ENCODE measurements at regions not wholly inside any gene's neighbourhood (a gene's known extent, or its start where the extent isn't known, plus 50 kb on each side); places are given as distances from the start of the nearest gene placed in this dataset.

GRCh38 chr12:75631831-75632230 is 120.4 kb upstream of the KRR1 start:
- Histone ChIP-seq H2AFZ (ENCODE audit: low read depth, low read length) (0 out of 2 replicates have a peak overlapping the region, but pooled peaks have one; percentile 1), H3K27ac (ENCODE audit: extremely low read depth, low read depth, low read length) (no peak overlapping the region), H3K4me3 (no peak overlapping the region), H3K36me3 (ENCODE audit: control insufficient read depth, insufficient read depth, low read length) (no peaks in the 10 kb centered on the region), H3K9me3 (replicated peaks; ENCODE audit: control insufficient read depth, insufficient read depth, low read depth, low read length) (no peaks in the 10 kb centered on the region), H4K20me1 (replicated peaks; ENCODE audit: control insufficient read depth, insufficient read depth, low read length) (no peaks in the 10 kb centered on the region), H3K9ac (ENCODE audit: insufficient read depth in 1 of 2, low read depth in 2 of 2, low read length in 2 of 2) (no peak overlapping the region), H3K4me2 (ENCODE audit: insufficient read depth, low read length) (no peak overlapping the region), H3K9me1 (ENCODE audit: control insufficient read depth, insufficient read depth, low read length) (no peaks in the 10 kb centered on the region), H3K79me2 (ENCODE audit: control insufficient read depth, insufficient read depth, low read length) (no peaks in the 10 kb centered on the region), H3K27me3 (ENCODE audit: control insufficient read depth in 2 of 2, insufficient read depth in 2 of 2, low read length in 2 of 2) (no peaks in the 10 kb centered on the region), H3K4me1 (replicated peaks in 1 of 2; ENCODE audit: control insufficient read depth in 2 of 2, insufficient read depth in 2 of 2, low read length in 2 of 2) (peaks cover 0 to 14% of the 10 kb centered on the region in 2 experiments; a peak in 3 of 5 replicates)
- ATAC-seq (no peak), FAIRE-seq (no peak), DNase-seq (ENCODE audit: extremely low read depth in 1 of 4, low spot score in 3 of 4) (no peak)
- intact Hi-C loops (cut with micrococcal nuclease), result no loop called here
- in situ Hi-C loops (cut with MboI), result no loop called here
- ChIA-PET POLR2A (no interaction called here), CTCF (ENCODE audit: low intra/inter-chr PET ratio) (no interaction called here)
- WGBS (ENCODE audit: insufficient coverage, low coverage, missing lambda C conversion rate), result 38% methylated on average over 5 of the region's 5 CpGs
- no TSS peak for BruUV-seq (replicated peaks)
- no peak for TF ChIP-seq OTX1 (CRISPR knock-in tag; IDR thresholded peaks at IDR 0.05)
- TF ChIP-seq ZNF316 (IDR thresholded peaks at IDR 0.05), result peak; percentile 22; the same call in 1 of the 2 replicates

DNA sequence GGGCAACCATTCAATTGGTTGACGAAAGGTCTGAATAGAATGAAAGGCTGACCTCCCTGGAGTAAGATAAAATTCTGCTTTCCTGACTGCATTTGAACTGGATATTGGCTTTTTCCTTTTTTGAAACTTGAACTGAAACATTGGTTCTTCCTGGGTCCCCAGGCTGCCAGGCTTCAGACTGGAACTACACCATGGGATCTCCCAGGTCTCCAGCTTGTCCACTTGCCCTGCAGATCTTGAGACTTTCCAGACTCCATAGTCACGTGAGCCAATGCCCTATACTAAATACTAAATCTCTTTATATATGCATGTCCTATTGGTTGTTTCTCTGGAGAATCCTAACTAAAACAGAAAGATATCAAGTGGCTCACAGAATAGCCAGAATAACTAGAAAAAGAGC is 118.7 kb upstream of the KRR1 start:
- Histone ChIP-seq H3K4me1 (replicated peaks in 1 of 2; ENCODE audit: control insufficient read depth in 2 of 2, insufficient read depth in 2 of 2, low read length in 2 of 2) (peaks cover 0 to 6% of the 10 kb centered on the region in 2 experiments; a peak in 3 of 5 replicates), H3K4me2 (ENCODE audit: insufficient read depth, low read length) (no peak overlapping the region), H4K20me1 (replicated peaks; ENCODE audit: control insufficient read depth, insufficient read depth, low read length) (no peaks in the 10 kb centered on the region), H3K9me3 (replicated peaks; ENCODE audit: control insufficient read depth, insufficient read depth, low read depth, low read length) (no peaks in the 10 kb centered on the region), H3K79me2 (ENCODE audit: control insufficient read depth, insufficient read depth, low read length) (no peaks in the 10 kb centered on the region), H3K27ac (ENCODE audit: extremely low read depth, low read depth, low read length) (no peak overlapping the region), H3K9me1 (ENCODE audit: control insufficient read depth, insufficient read depth, low read length) (no peaks in the 10 kb centered on the region), H2AFZ (ENCODE audit: low read depth, low read length) (no peak overlapping the region), H3K36me3 (ENCODE audit: control insufficient read depth, insufficient read depth, low read length) (no peaks in the 10 kb centered on the region), H3K4me3 (no peak overlapping the region), H3K9ac (ENCODE audit: insufficient read depth in 1 of 2, low read depth in 2 of 2, low read length in 2 of 2) (no peak overlapping the region), H3K27me3 (ENCODE audit: control insufficient read depth in 2 of 2, insufficient read depth in 2 of 2, low read length in 2 of 2) (no peaks in the 10 kb centered on the region)
- in situ Hi-C loops (cut with MboI) (no loop called here), intact Hi-C loops (cut with micrococcal nuclease) (no loop called here)
- ChIA-PET POLR2A (no interaction called here), CTCF (ENCODE audit: low intra/inter-chr PET ratio) (no interaction called here)
- BruUV-seq (replicated peaks), result no TSS peak
- no peak for FAIRE-seq
- WGBS (ENCODE audit: insufficient coverage, low coverage, missing lambda C conversion rate), result 28% methylated on average over 2 of the region's 2 CpGs
- ATAC-seq, result no peak
- DNase-seq (ENCODE audit: extremely low read depth in 1 of 4, low spot score in 3 of 4), result no peak
- no peak for TF ChIP-seq KLF13 (tag; IDR thresholded peaks at IDR 0.05; ENCODE audit: borderline replicate concordance, low read depth)
- no peak for TF ChIP-seq TSC22D4 (tag; IDR thresholded peaks at IDR 0.05)
- no peak for TF ChIP-seq ZBTB2 (IDR thresholded peaks at IDR 0.05)
- TF ChIP-seq SRSF1 (IDR thresholded peaks at IDR 0.05; ENCODE audit: low read depth, low read length), result no peak
- TF ChIP-seq CEBPG (CRISPR knock-in tag; IDR thresholded peaks at IDR 0.05), result no peak
- no peak for TF ChIP-seq CEBPG (tag; conservative IDR thresholded peaks at IDR 0.05 in 1 of 2, IDR thresholded peaks at IDR 0.05 in 1 of 2)
- no peak for TF ChIP-seq SFPQ (IDR thresholded peaks at IDR 0.05; ENCODE audit: low read depth, low read length)
- TF ChIP-seq SAP30 (IDR thresholded peaks at IDR 0.05; ENCODE audit: borderline replicate concordance, insufficient read depth, low read depth, low read length, poor library complexity, severe bottlenecking), result no peak
- no peak for TF ChIP-seq HBP1 (CRISPR knock-in tag; IDR thresholded peaks at IDR 0.05)
